PC-9 (cell line): ENCODE measurements at regions not wholly inside any gene's neighbourhood (a gene's known extent, or its start where the extent isn't known, plus 50 kb on each side); places are given as distances from the start of the nearest gene placed in this dataset.

Experiments
- BruUV-seq: library from RNA; stranded (reverse); fragments of 400-500 nt; replicated peaks from 2 replicates; lab custom pipeline; 2021; lab: Mats Ljungman, UMichigan
- CTCF ChIA-PET: fragments of 300-600 bp; sonication (Branson Sonifier 250); formaldehyde crosslinking; loops from one replicate; lab custom pipeline; 2022; ENCODE audit warnings: antibody characterized with exemption; lab: Charles Lee
- POLR2A ChIA-PET: fragments of 300-600 bp; sonication (Branson Sonifier 250); formaldehyde crosslinking; loops from one replicate; lab custom pipeline; 2022; ENCODE audit warnings: antibody characterized with exemption; ENCODE audit not compliant: unreplicated experiment; lab: Charles Lee
- DNase-seq, 2 experiments: peaks; one replicate each; pipeline versions ENCODE4 v3.0.0 to v3.0.0-alpha.2; 2015 to 2022; ENCODE audit warnings: mixed read lengths in 1 of 2
- H2AFZ ChIP-seq: fragments of 200-600 bp; sonication (generic); 2 replicates; pipeline ENCODE4 v1.8.1; 2017; ENCODE audit warnings: antibody characterized with exemption
- H3F3A ChIP-seq: fragments of 200-600 bp; sonication (generic); 2 replicates; pipeline ENCODE4 v1.8.1; 2017; ENCODE audit warnings: antibody characterized with exemption, mild to moderate bottlenecking, low read depth; ENCODE audit not compliant: insufficient read depth
- H3K27ac ChIP-seq: fragments of 200-600 bp; sonication (generic); 2 replicates; pipeline ENCODE4 v1.6.1; 2016; ENCODE audit warnings: mixed run types
- H3K27me3 ChIP-seq: fragments of 200-600 bp; sonication (generic); 2 replicates; pipeline ENCODE4 v1.6.1; 2016; ENCODE audit warnings: low read depth, mixed run types; ENCODE audit not compliant: insufficient read depth
- H3K36me3 ChIP-seq: fragments of 200-600 bp; sonication (generic); 2 replicates; pipeline ENCODE4 v1.6.1; 2016; ENCODE audit warnings: low read depth, mixed run types
- H3K4me1 ChIP-seq: fragments of 200-600 bp; sonication (generic); replicated peaks from 2 replicates; pipeline ENCODE4 v1.6.1; 2016; ENCODE audit warnings: mixed run types; ENCODE audit not compliant: insufficient read depth
- H3K4me2 ChIP-seq: fragments of 200-600 bp; sonication (generic); 2 replicates; pipeline ENCODE4 v1.6.1; 2017; ENCODE audit warnings: mixed run types
- H3K4me3 ChIP-seq: fragments of 200-600 bp; sonication (generic); 2 replicates; pipeline ENCODE4 v1.6.1; 2016; ENCODE audit warnings: mixed run types
- H3K79me2 ChIP-seq: fragments of 200-600 bp; sonication (generic); 2 replicates; pipeline ENCODE4 v1.6.1; 2017; ENCODE audit warnings: low read depth, mixed run types
- H3K9me2 ChIP-seq: fragments of 200-600 bp; sonication (generic); 2 replicates; pipeline ENCODE4 v1.8.1; 2017; ENCODE audit warnings: mild to moderate bottlenecking; ENCODE audit not compliant: insufficient read depth
- H3K9me3 ChIP-seq: fragments of 200-600 bp; sonication (generic); 2 replicates; pipeline ENCODE4 v1.8.1; 2016; ENCODE audit warnings: low read depth; ENCODE audit not compliant: insufficient read depth
- H4K20me1 ChIP-seq: fragments of 200-600 bp; sonication (generic); 2 replicates; pipeline ENCODE4 v1.8.1; 2017; ENCODE audit not compliant: insufficient read depth
- CTCF ChIP-seq: fragments of 200-600 bp; sonication (generic); conservative IDR thresholded peaks from 2 replicates; pipeline ENCODE4 v1.6.1; 2017; ENCODE audit warnings: mixed run types, antibody characterized with exemption, mild to moderate bottlenecking, moderate library complexity
- EZH2 ChIP-seq: fragments of 200-600 bp; sonication (generic); IDR thresholded peaks from 2 replicates; pipeline ENCODE4 v1.8.0; 2017; ENCODE audit warnings: antibody characterized with exemption, low read depth
- intact Hi-C: fragments of 100-400 bp; cut with micrococcal nuclease; formaldehyde crosslinking; loops from one replicate; pipeline ENCODE4 v1.10.0; 2022; ENCODE audit not compliant: unreplicated experiment

GRCh38 chr7:17244786-17245185 is 53.7 kb upstream of the AHR start:
- H3K4me1 ChIP-seq, result peaks cover 7% of the 10 kb centered on the region
- no TSS peak for BruUV-seq
- H3K79me2 ChIP-seq, result no peaks in the 10 kb centered on the region
- DNase-seq, result no peak
- intact Hi-C loops, result no loop called here
- H3K9me2 ChIP-seq, result no peaks in the 10 kb centered on the region
- no peak overlapping the region for H3K4me3 ChIP-seq
- no peaks in the 10 kb centered on the region for H3K9me3 ChIP-seq
- ChIA-PET CTCF (no interaction called here), POLR2A (no interaction called here)
- H3K27me3 ChIP-seq, result no peaks in the 10 kb centered on the region
- H4K20me1 ChIP-seq, result no peaks in the 10 kb centered on the region
- TF ChIP-seq CTCF (no peak), EZH2 (no peak)
- H3K27ac ChIP-seq, result no peak overlapping the region
- H2AFZ ChIP-seq, result no peak overlapping the region
- peaks cover 5% of the 10 kb centered on the region for H3F3A ChIP-seq
- no peaks in the 10 kb centered on the region for H3K36me3 ChIP-seq
- no peak overlapping the region for H3K4me2 ChIP-seq

GRCh38 chr7:17247357-17247756 is 51.1 kb upstream of the AHR start:
- no peak for TF ChIP-seq CTCF
- no peak for TF ChIP-seq EZH2
- CTCF ChIA-PET, result no interaction called here
- Histone ChIP-seq H4K20me1 (no peaks in the 10 kb centered on the region), H3K36me3 (no peaks in the 10 kb centered on the region), H3K4me2 (no peak overlapping the region), H3K9me3 (no peaks in the 10 kb centered on the region), H3K79me2 (no peaks in the 10 kb centered on the region), H3K27ac (no peak overlapping the region), H3K9me2 (no peaks in the 10 kb centered on the region), H3K4me3 (no peak overlapping the region), H2AFZ (no peak overlapping the region), H3K27me3 (no peaks in the 10 kb centered on the region), H3K4me1 (no peaks in the 10 kb centered on the region), H3F3A (no peaks in the 10 kb centered on the region)
- intact Hi-C loops, result no loop called here
- POLR2A ChIA-PET, result interaction anchor here (0.5 kb wide), 1 partner anchor 10 kb away, joined by 4 read pairs; no protein-coding TSS in a partner anchor
- no peak for DNase-seq
- BruUV-seq, result no TSS peak

- no TSS peak for BruUV-seq
- intact Hi-C loops, result no loop called here
- H4K20me1 ChIP-seq, result no peaks in the 10 kb centered on the region
- H3K4me1 ChIP-seq, result no peaks in the 10 kb centered on the region
- no peaks in the 10 kb centered on the region for H3K27me3 ChIP-seq
- H3K9me2 ChIP-seq, result no peaks in the 10 kb centered on the region
- no peak for DNase-seq
- TF ChIP-seq CTCF (no peak), EZH2 (no peak)
- ChIA-PET CTCF (no interaction called here), POLR2A (no interaction called here)
- no peak overlapping the region for H3K4me2 ChIP-seq
- no peaks in the 10 kb centered on the region for H3K36me3 ChIP-seq
- no peaks in the 10 kb centered on the region for H3K79me2 ChIP-seq
- H2AFZ ChIP-seq, result no peak overlapping the region
- no peak overlapping the region for H3K4me3 ChIP-seq
- no peak overlapping the region for H3K27ac ChIP-seq
- H3F3A ChIP-seq, result no peaks in the 10 kb centered on the region
- no peaks in the 10 kb centered on the region for H3K9me3 ChIP-seq
These were observed 49.9 kb upstream of the AHR start for GRCh38 chr7:17248527-17248926.
